ENCODE measurements at regions not wholly inside any gene's neighbourhood (a gene's known extent, or its start where the extent isn't known, plus 50 kb on each side); places are given as distances from the start of the nearest gene placed in this dataset.

DNA sequence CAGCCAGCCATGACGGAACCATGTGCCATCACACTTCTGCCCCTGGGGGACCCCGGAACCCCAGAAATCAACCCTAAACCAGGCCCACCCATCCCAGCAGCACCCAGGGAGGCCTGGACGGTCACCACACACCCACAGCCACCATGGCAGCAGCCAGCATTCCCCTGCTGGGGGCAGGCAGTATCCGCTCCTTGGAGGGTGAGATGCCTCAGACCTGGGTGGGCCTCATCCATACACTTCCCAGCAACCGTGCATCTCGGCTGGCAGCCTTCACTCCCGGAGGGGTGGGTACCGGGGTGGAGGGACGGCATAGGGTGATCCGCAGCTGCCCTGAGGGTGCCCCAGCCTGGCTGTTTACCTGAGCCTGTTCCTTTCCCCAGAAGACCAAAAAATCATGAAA is 69.1 kb upstream of the FAM20C start:
- TF ChIP-seq POLR2A (IDR thresholded peaks at IDR 0.05; ENCODE audit: low read length) (no peak), GATA1 (IDR thresholded peaks at IDR 0.05; ENCODE audit: low read depth, low read length) (no peak)
